Stimulated activated naive B cell treated with anti-CD40 and anti-IgM and Interleukin-4, amounts not matched to agents 10 μg/mL and 1 μg/mL and 100 μg/mL, for 72 hours (primary cell): ENCODE measurements at regions not wholly inside any gene's neighbourhood (a gene's known extent, or its start where the extent isn't known, plus 50 kb on each side); places are given as distances from the start of the nearest gene placed in this dataset.

ENCODE experiments used
- ATAC-seq, 2 donors: fragments of 150-1000 bp; cut with Tn5 transposase; replicated peaks; 2 replicates each; pipeline ENCODE4 v1.10.0; 2021; ENCODE audit warnings: moderate library complexity in 1 of 2
- DNase-seq: peaks from one replicate; pipeline ENCODE4 v3.0.0; 2021
- H3K27ac Mint-ChIP-seq: one replicate; pipeline ENCODE4 v1.8.0; 2022; ENCODE audit warnings: mild to moderate bottlenecking, mixed read lengths
- H3K27me3 Mint-ChIP-seq, 2 donors: one replicate each; pipeline ENCODE4 v1.8.0; 2022; ENCODE audit warnings: mixed read lengths in 2 of 2
- H3K36me3 Mint-ChIP-seq, 2 donors: one replicate each; pipeline ENCODE4 v1.8.0; 2022; ENCODE audit warnings: mixed read lengths in 2 of 2, mild to moderate bottlenecking in 1 of 2
- H3K4me1 Mint-ChIP-seq, 2 donors: one replicate each; pipeline ENCODE4 v1.8.0; 2022; ENCODE audit warnings: mixed read lengths in 2 of 2, mild to moderate bottlenecking in 1 of 2
- H3K4me3 Mint-ChIP-seq, 2 donors: one replicate each; pipeline ENCODE4 v1.8.0; 2022; ENCODE audit warnings: mild to moderate bottlenecking in 2 of 2, mixed read lengths in 2 of 2, moderate library complexity in 1 of 2
- H3K9me3 Mint-ChIP-seq, 2 donors: one replicate each; pipeline ENCODE4 v1.8.0; 2022; ENCODE audit warnings: mixed read lengths in 2 of 2, mild to moderate bottlenecking in 1 of 2

GRCh38 chr13:109611912-109612691 is 174.3 kb downstream of the IRS2 start:
- no peak overlapping the region for H3K27ac Mint-ChIP-seq
- no peaks in the 10 kb centered on the region for H3K4me1 Mint-ChIP-seq
- no peaks in the 10 kb centered on the region for H3K36me3 Mint-ChIP-seq
- no peaks in the 10 kb centered on the region for H3K27me3 Mint-ChIP-seq
- no peak for DNase-seq
- ATAC-seq = no peak
- H3K4me3 Mint-ChIP-seq = no peak overlapping the region
- H3K9me3 Mint-ChIP-seq = peaks cover 0 to under 1% of the 10 kb centered on the region in 2 donors

- Mint-ChIP-seq H3K4me1 (no peaks in the 10 kb centered on the region), H3K36me3 (no peaks in the 10 kb centered on the region), H3K4me3 (no peak overlapping the region), H3K9me3 (peaks cover 0 to 2% of the 10 kb centered on the region in 2 donors), H3K27ac (no peak overlapping the region), H3K27me3 (no peaks in the 10 kb centered on the region)
- DNase-seq (no peak), ATAC-seq (peak; percentile 67 to 75)
Observed at GRCh38 chr13:109610517-109610916, 175.9 kb downstream of the IRS2 start.

- no peaks in the 10 kb centered on the region for H3K27me3 Mint-ChIP-seq
- H3K4me1 Mint-ChIP-seq = no peaks in the 10 kb centered on the region
- H3K27ac Mint-ChIP-seq = no peak overlapping the region
- no peak overlapping the region for H3K4me3 Mint-ChIP-seq
- no peak for DNase-seq
- H3K9me3 Mint-ChIP-seq = peaks cover 0 to 3% of the 10 kb centered on the region in 2 donors
- ATAC-seq = no peak
- H3K36me3 Mint-ChIP-seq = no peaks in the 10 kb centered on the region
Observed at GRCh38 chr13:109608503-109608902, 177.9 kb downstream of the IRS2 start.

- no peak for ATAC-seq
- H3K27ac Mint-ChIP-seq = no peak overlapping the region
- H3K4me1 Mint-ChIP-seq = no peaks in the 10 kb centered on the region
- DNase-seq = no peak
- H3K36me3 Mint-ChIP-seq = no peaks in the 10 kb centered on the region
- no peak overlapping the region for H3K4me3 Mint-ChIP-seq
- peaks cover 0 to 3% of the 10 kb centered on the region in 2 donors for H3K9me3 Mint-ChIP-seq
- H3K27me3 Mint-ChIP-seq = no peaks in the 10 kb centered on the region
Observed at GRCh38 chr13:109608059-109608458, 178.3 kb downstream of the IRS2 start.

GRCh38 chr13:109606520-109606919 is 179.9 kb downstream of the IRS2 start:
- Mint-ChIP-seq H3K9me3 (peaks cover 0 to 5% of the 10 kb centered on the region in 2 donors), H3K27me3 (no peaks in the 10 kb centered on the region), H3K4me3 (no peak overlapping the region), H3K4me1 (no peaks in the 10 kb centered on the region), H3K27ac (no peak overlapping the region), H3K36me3 (no peaks in the 10 kb centered on the region)
- ATAC-seq = no peak
- no peak for DNase-seq

- H3K27me3 Mint-ChIP-seq = no peaks in the 10 kb centered on the region
- DNase-seq = no peak
- H3K27ac Mint-ChIP-seq = no peak overlapping the region
- H3K4me3 Mint-ChIP-seq = no peak overlapping the region
- H3K36me3 Mint-ChIP-seq = no peaks in the 10 kb centered on the region
- H3K9me3 Mint-ChIP-seq = peaks cover 0 to 5% of the 10 kb centered on the region in 2 donors
- ATAC-seq = no peak
- H3K4me1 Mint-ChIP-seq = no peaks in the 10 kb centered on the region
Observed at GRCh38 chr13:109605846-109606245, 180.5 kb downstream of the IRS2 start.

GRCh38 chr13:109604894-109605293 is 181.5 kb downstream of the IRS2 start:
- no peaks in the 10 kb centered on the region for H3K36me3 Mint-ChIP-seq
- ATAC-seq = no peak
- H3K27ac Mint-ChIP-seq = no peak overlapping the region
- H3K9me3 Mint-ChIP-seq = peaks cover 0 to 5% of the 10 kb centered on the region in 2 donors
- no peaks in the 10 kb centered on the region for H3K27me3 Mint-ChIP-seq
- no peaks in the 10 kb centered on the region for H3K4me1 Mint-ChIP-seq
- DNase-seq = no peak
- no peak overlapping the region for H3K4me3 Mint-ChIP-seq

GRCh38 chr13:109602356-109602755 is 184.0 kb downstream of the IRS2 start:
- Mint-ChIP-seq H3K9me3 (peaks cover 0 to 5% of the 10 kb centered on the region in 2 donors), H3K27me3 (no peaks in the 10 kb centered on the region), H3K4me1 (no peaks in the 10 kb centered on the region), H3K4me3 (no peak overlapping the region), H3K36me3 (no peaks in the 10 kb centered on the region), H3K27ac (no peak overlapping the region)
- DNase-seq (no peak), ATAC-seq (no peak)

- Mint-ChIP-seq H3K4me3 (no peak overlapping the region), H3K27ac (no peak overlapping the region), H3K4me1 (no peaks in the 10 kb centered on the region)
Observed at GRCh38 chr13:109599901-109600657, 186.3 kb downstream of the IRS2 start.

GRCh38 chr13:109595471-109595870 is 190.9 kb downstream of the IRS2 start:
- no peak for DNase-seq

More at GRCh38 chr13:109599901-109600657, 186.3 kb downstream of the IRS2 start:
- H3K36me3 Mint-ChIP-seq = no peaks in the 10 kb centered on the region
- no peaks in the 10 kb centered on the region for H3K27me3 Mint-ChIP-seq
- DNase-seq = no peak
- H3K9me3 Mint-ChIP-seq = peaks cover 0 to 4% of the 10 kb centered on the region in 2 donors
- ATAC-seq = no peak

GRCh38 chr13:109593230-109593629 is 193.2 kb downstream of the IRS2 start:
- no peaks in the 10 kb centered on the region for H3K36me3 Mint-ChIP-seq
- no peak overlapping the region for H3K4me3 Mint-ChIP-seq
- no peak for DNase-seq
- H3K27me3 Mint-ChIP-seq = peaks cover 8 to 10% of the 10 kb centered on the region in 2 donors
- no peaks in the 10 kb centered on the region for H3K4me1 Mint-ChIP-seq
- H3K27ac Mint-ChIP-seq = no peak overlapping the region
- ATAC-seq = no peak
- H3K9me3 Mint-ChIP-seq = no peaks in the 10 kb centered on the region

More at GRCh38 chr13:109595471-109595870, 190.9 kb downstream of the IRS2 start:
- ATAC-seq = no peak
- H3K27ac Mint-ChIP-seq = no peak overlapping the region
- H3K4me3 Mint-ChIP-seq = no peak overlapping the region
- no peaks in the 10 kb centered on the region for H3K4me1 Mint-ChIP-seq
- H3K36me3 Mint-ChIP-seq = no peaks in the 10 kb centered on the region
- H3K9me3 Mint-ChIP-seq = no peaks in the 10 kb centered on the region
- no peaks in the 10 kb centered on the region for H3K27me3 Mint-ChIP-seq

GRCh38 chr13:109592770-109593169 is 193.6 kb downstream of the IRS2 start:
- Mint-ChIP-seq H3K4me1 (no peaks in the 10 kb centered on the region), H3K27ac (no peak overlapping the region), H3K36me3 (no peaks in the 10 kb centered on the region), H3K27me3 (peaks cover 11 to 12% of the 10 kb centered on the region in 2 donors), H3K9me3 (no peaks in the 10 kb centered on the region), H3K4me3 (no peak overlapping the region)
- DNase-seq (no peak), ATAC-seq (no peak)

- H3K27me3 Mint-ChIP-seq = peaks cover 17 to 28% of the 10 kb centered on the region in 2 donors
- no peaks in the 10 kb centered on the region for H3K36me3 Mint-ChIP-seq
- ATAC-seq = no peak
- no peak for DNase-seq
- no peak overlapping the region for H3K4me3 Mint-ChIP-seq
- no peak overlapping the region for H3K27ac Mint-ChIP-seq
- H3K4me1 Mint-ChIP-seq = no peaks in the 10 kb centered on the region
- no peaks in the 10 kb centered on the region for H3K9me3 Mint-ChIP-seq
Observed at GRCh38 chr13:109587689-109588088, 198.7 kb downstream of the IRS2 start.

GRCh38 chr13:109586509-109587346 is 199.7 kb downstream of the IRS2 start:
- H3K4me3 Mint-ChIP-seq = no peak overlapping the region
- H3K27ac Mint-ChIP-seq = no peak overlapping the region
- DNase-seq (no peak), ATAC-seq (no peak)
- H3K36me3 Mint-ChIP-seq = no peaks in the 10 kb centered on the region
- H3K9me3 Mint-ChIP-seq = no peaks in the 10 kb centered on the region
- H3K4me1 Mint-ChIP-seq = no peaks in the 10 kb centered on the region
- peaks cover 17 to 31% of the 10 kb centered on the region in 2 donors for H3K27me3 Mint-ChIP-seq
